H1 (cell line): ENCODE measurements at regions not wholly inside any gene's neighbourhood (a gene's known extent, or its start where the extent isn't known, plus 50 kb on each side); places are given as distances from the start of the nearest gene placed in this dataset.
A peak's percentile ranks its signal among the peaks of the same experiment; 100 is the strongest.

Source experiments
- CTCF ChIA-PET: fragments of 300-600 bp; sonication (Branson Sonifier 250); formaldehyde crosslinking; loops from one replicate; lab custom pipeline; 2021; ENCODE audit not compliant: partially characterized antibody; lab: Charles Lee
- POLR2A ChIA-PET: fragments of 300-600 bp; sonication (Branson Sonifier 250); formaldehyde crosslinking; loops from one replicate; lab custom pipeline; 2021; ENCODE audit warnings: inconsistent platforms; ENCODE audit not compliant: partially characterized antibody; lab: Charles Lee
- DNase-seq, 2 experiments: peaks; one replicate each; pipeline versions ENCODE4 v3.0.0 to v3.0.0-alpha.2; 2010 to 2022; ENCODE audit warnings: low spot score in 2 of 2, low read depth in 1 of 2, mixed read lengths in 1 of 2
- FAIRE-seq: peaks from 2 replicates; lab custom pipeline; 2011; peaks lifted over from hg19 to GRCh38; lab: Jason Lieb, UNC
- H2AFZ ChIP-seq: 2 replicates; pipeline ENCODE4 v1.8.1; 2012; ENCODE audit warnings: low read length, inconsistent platforms
- H2AK5ac ChIP-seq: 2 replicates; pipeline ENCODE4 v1.6.1; 2013; ENCODE audit warnings: low read depth, low read length
- H2BK120ac ChIP-seq: replicated peaks from 2 replicates; pipeline ENCODE3; 2013; ENCODE audit warnings: low read depth, low read length, inconsistent platforms
- H2BK12ac ChIP-seq: 2 replicates; pipeline ENCODE4 v1.6.1; 2013; ENCODE audit warnings: low read depth, low read length
- H2BK15ac ChIP-seq: 2 replicates; pipeline ENCODE4 v1.6.1; 2013; ENCODE audit warnings: low read length
- H2BK20ac ChIP-seq: 2 replicates; pipeline ENCODE4 v1.6.1; 2013; ENCODE audit warnings: low read length
- H2BK5ac ChIP-seq: 2 replicates; pipeline ENCODE4 v1.6.1; 2013; ENCODE audit warnings: low read depth, low read length
- H3K14ac ChIP-seq: 2 replicates; pipeline ENCODE4 v1.6.1; 2013; ENCODE audit warnings: inconsistent platforms; ENCODE audit not compliant: insufficient read length
- H3K18ac ChIP-seq: 2 replicates; pipeline ENCODE4 v1.6.1; 2013; ENCODE audit warnings: low read length; ENCODE audit errors: extremely low read depth
- H3K23ac ChIP-seq: 2 replicates; pipeline ENCODE4 v1.6.1; 2013; ENCODE audit warnings: inconsistent platforms; ENCODE audit not compliant: insufficient read length
- H3K23me2 ChIP-seq: 2 replicates; pipeline ENCODE4 v1.6.1; 2013; ENCODE audit warnings: low read depth, low read length
- H3K27ac ChIP-seq: 2 replicates; pipeline ENCODE4 v1.6.1; 2011; ENCODE audit warnings: low read depth, low read length, inconsistent platforms
- H3K27me3 ChIP-seq, 4 experiments: replicated peaks in 1 of 4; 1 replicate in 1 of 4; 2 replicates in 3 of 4; pipeline versions ENCODE4 v1.6.1 to v1.8.1; 2011 to 2013; ENCODE audit warnings: low read length in 3 of 4, mild to moderate bottlenecking in 3 of 4, inconsistent platforms in 2 of 4, mixed read lengths in 2 of 4, moderate library complexity in 1 of 4; ENCODE audit not compliant: control insufficient read depth in 3 of 4, insufficient read depth in 3 of 4; ENCODE audit errors: extremely low read depth in 1 of 4
- H3K36me3 ChIP-seq, 4 experiments: 2 replicates each; pipeline versions ENCODE4 v1.6.1 to v1.8.1; 2011 to 2013; ENCODE audit warnings: mild to moderate bottlenecking in 4 of 4, low read length in 3 of 4, moderate library complexity in 2 of 4, control low read depth in 1 of 4, inconsistent platforms in 1 of 4; ENCODE audit not compliant: insufficient read depth in 4 of 4, control insufficient read depth in 2 of 4
- H3K4ac ChIP-seq: replicated peaks from 2 replicates; pipeline ENCODE3; 2013; ENCODE audit warnings: low read length, low read depth, mixed read lengths, inconsistent platforms; ENCODE audit not compliant: insufficient read length
- H3K4me1 ChIP-seq, 4 experiments: replicated peaks in 1 of 4; 1 replicate in 1 of 4; 2 replicates in 3 of 4; pipeline versions ENCODE4 v1.6.1 to v1.8.1; 2011 to 2013; ENCODE audit warnings: low read length in 3 of 4, inconsistent platforms in 2 of 4, mixed read lengths in 1 of 4; ENCODE audit not compliant: insufficient read depth in 4 of 4, control insufficient read depth in 3 of 4
- H3K4me2 ChIP-seq, 2 experiments: 2 replicates each; pipeline versions ENCODE4 v1.6.1 to v1.8.1; 2011 to 2013; ENCODE audit warnings: low read depth in 2 of 2, low read length in 2 of 2, control low read depth in 1 of 2, inconsistent platforms in 1 of 2, mild to moderate bottlenecking in 1 of 2; ENCODE audit not compliant: insufficient read depth in 1 of 2
- H3K4me3 ChIP-seq, 4 experiments: fragments of 200-600, 300-600 bp in 1 of 4; sonication (generic), shearing (Covaris generic), sonication (Bioruptor Twin) in 1 of 4; 2 replicates each; pipeline versions ENCODE4 v1.5.1 to v1.8.1; 2011 to 2016; ENCODE audit warnings: low read length in 4 of 4, low read depth in 3 of 4, control low read depth in 2 of 4, inconsistent platforms in 2 of 4, mild to moderate bottlenecking in 2 of 4, mixed read lengths in 1 of 4, moderate library complexity in 1 of 4; ENCODE audit not compliant: insufficient read depth in 2 of 4; ENCODE audit errors: extremely low read depth in 1 of 4
- H3K56ac ChIP-seq: replicated peaks from 2 replicates; pipeline ENCODE3; 2013; ENCODE audit warnings: low read depth, mild to moderate bottlenecking, mixed read lengths, low read length, inconsistent platforms; ENCODE audit not compliant: insufficient read length
- H3K79me1 ChIP-seq: 2 replicates; pipeline ENCODE4 v1.6.1; 2013; ENCODE audit warnings: low read depth, low read length, control low read depth
- H3K79me2 ChIP-seq, 2 experiments: 2 replicates each; pipeline versions ENCODE4 v1.6.1 to v1.8.1; 2012 to 2013; ENCODE audit warnings: low read length in 2 of 2, mild to moderate bottlenecking in 2 of 2, inconsistent platforms in 1 of 2; ENCODE audit not compliant: insufficient read depth in 2 of 2, control insufficient read depth in 1 of 2
- H3K9ac ChIP-seq, 4 experiments: replicated peaks in 1 of 4; 1 replicate in 1 of 4; 2 replicates in 3 of 4; pipeline versions ENCODE4 v1.6.1 to v1.8.1; 2011 to 2013; ENCODE audit warnings: low read depth in 3 of 4, low read length in 3 of 4, control low read depth in 2 of 4, mild to moderate bottlenecking in 2 of 4, moderate library complexity in 2 of 4, inconsistent platforms in 1 of 4; ENCODE audit errors: extremely low read depth in 1 of 4
- H3K9me3 ChIP-seq, 2 experiments: 2 replicates each; pipeline versions ENCODE4 v1.6.1 to v1.8.1; 2012 to 2013; ENCODE audit warnings: mild to moderate bottlenecking in 2 of 2, moderate library complexity in 2 of 2, control low read depth in 1 of 2, inconsistent platforms in 1 of 2, low read depth in 1 of 2, low read length in 1 of 2, mixed read lengths in 1 of 2; ENCODE audit not compliant: insufficient read depth in 2 of 2
- H4K20me1 ChIP-seq, 2 experiments: replicated peaks in 1 of 2; 2 replicates each; pipeline versions ENCODE3 to v1.8.1; 2011 to 2013; ENCODE audit warnings: inconsistent platforms in 2 of 2, low read length in 2 of 2, mild to moderate bottlenecking in 1 of 2; ENCODE audit not compliant: insufficient read depth in 2 of 2, control insufficient read depth in 1 of 2
- H4K5ac ChIP-seq: 2 replicates; pipeline ENCODE4 v1.6.1; 2013; ENCODE audit warnings: low read length, low read depth, mixed read lengths, inconsistent platforms; ENCODE audit not compliant: insufficient read length
- H4K8ac ChIP-seq: 2 replicates; pipeline ENCODE4 v1.8.0; 2013; ENCODE audit warnings: mild to moderate bottlenecking, moderate library complexity, low read length, inconsistent platforms; ENCODE audit not compliant: insufficient read depth; ENCODE audit errors: extremely low read depth
- H4K91ac ChIP-seq: replicated peaks from 2 replicates; pipeline ENCODE3; 2013; ENCODE audit warnings: low read length, mixed read lengths, inconsistent platforms; ENCODE audit not compliant: insufficient read length
- ATF3 ChIP-seq: IDR thresholded peaks from 2 replicates; pipeline ENCODE4 v1.6.1; 2011; ENCODE audit warnings: low read depth, mild to moderate bottlenecking, low read length; ENCODE audit not compliant: insufficient read depth
- E2F6 ChIP-seq: IDR thresholded peaks from 2 replicates; pipeline ENCODE4 v1.6.1; 2012; ENCODE audit warnings: inconsistent platforms
- GABPA ChIP-seq: IDR thresholded peaks from 2 replicates; pipeline ENCODE4 v1.6.1; 2011; ENCODE audit warnings: mild to moderate bottlenecking, low read length, moderate library complexity, borderline replicate concordance; ENCODE audit not compliant: insufficient read depth
- HDAC6 ChIP-seq: IDR thresholded peaks from one replicate; pipeline ENCODE4 v1.7.1; 2012; ENCODE audit warnings: low read depth, mild to moderate bottlenecking, inconsistent platforms, low read length, moderate library complexity
- POLR2A ChIP-seq, 2 experiments: IDR thresholded peaks; 1 replicate in 1 of 2; 2 replicates in 1 of 2; pipeline ENCODE4 v1.6.1; 2011; ENCODE audit warnings: low read depth in 2 of 2, low read length in 2 of 2, mild to moderate bottlenecking in 2 of 2; ENCODE audit errors: control extremely low read depth in 1 of 2
- SIRT6 ChIP-seq: IDR thresholded peaks from one replicate; pipeline ENCODE4 v1.7.1; 2012; ENCODE audit warnings: low read length, inconsistent platforms
- SIX5 ChIP-seq: IDR thresholded peaks from 2 replicates; pipeline ENCODE4 v1.6.1; 2011; ENCODE audit warnings: mild to moderate bottlenecking, low read depth, low read length
- TBP ChIP-seq: IDR thresholded peaks from 2 replicates; pipeline ENCODE4 v1.6.1; 2011; ENCODE audit warnings: low read depth, low read length, improper control_type of control experiment
- WGBS, 2 experiments: shearing (Covaris generic) in 1 of 2; methylation state at CpG; one replicate each; pipeline versions ENCODE4 v1.1.6 to v1.1.7; 2013 to 2015; ENCODE audit warnings: low lambda C conversion rate in 2 of 2, mixed read lengths in 2 of 2, inconsistent platforms in 1 of 2, low coverage in 1 of 2, missing lambda C conversion rate in 1 of 2; ENCODE audit not compliant: insufficient replicate concordance in 2 of 2, insufficient coverage in 1 of 2, insufficient read length in 1 of 2; ENCODE audit errors: extremely low coverage in 1 of 2, missing lambda C conversion rate in 1 of 2; 5-methylcytosine and 5-hydroxymethylcytosine counted together
- TF ChIP-seq, protein P1 (sequence below): IDR thresholded peaks from 2 replicates; pipeline ENCODE4 v1.6.1; 2012; ENCODE audit warnings: low read length, inconsistent platforms

DNA sequence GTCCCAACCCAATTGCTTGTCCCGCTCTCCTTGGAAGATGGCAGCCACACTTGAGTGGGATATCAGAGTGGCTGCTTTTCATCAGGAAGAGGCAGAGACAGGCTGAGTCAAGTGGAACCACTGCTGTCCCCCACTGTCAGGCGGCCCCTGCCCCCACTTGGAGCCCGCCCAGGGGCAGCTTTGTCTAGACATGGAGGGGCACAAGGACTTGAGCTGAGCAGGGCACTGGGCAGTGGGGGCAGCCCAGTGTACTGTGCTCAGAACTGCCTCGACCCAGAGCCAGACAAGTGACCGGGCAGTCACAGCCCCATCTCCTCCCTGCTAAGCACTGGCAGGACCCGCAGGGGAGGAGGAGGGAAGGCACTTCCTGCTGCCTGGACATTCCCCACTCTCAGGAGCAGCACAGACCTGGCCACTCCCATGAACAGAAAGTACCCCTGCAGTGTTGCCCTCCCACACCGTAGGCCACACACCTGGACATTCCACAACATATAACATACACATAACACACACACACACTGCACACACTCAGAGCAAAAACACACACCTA is 91.0 kb downstream of the MRPL36 start:
- H3K23me2 ChIP-seq, result 0 out of 2 replicates have a peak, but pooled peaks cover 2% of the 10 kb centered on the region
- 73% methylated on average over 7 of the region's 7 CpGs; no CpG with 5 or more reads in 1 of the 2 experiments for WGBS, 2 experiments
- peaks cover 0 to 12% (median 10%) of the 10 kb centered on the region in 4 experiments; a peak in 6 of 7 replicates for H3K4me1 ChIP-seq
- H3K27me3 ChIP-seq, result peaks cover 0 to 12% (median 6%) of the 10 kb centered on the region in 4 experiments; a peak in 4 of 7 replicates
- H2AFZ ChIP-seq, result no peak overlapping the region
- H2BK5ac ChIP-seq, result peak overlapping the region; percentile 67; the same call in 1 of the 2 replicates
- no peak overlapping the region for H3K27ac ChIP-seq
- H3K9ac ChIP-seq, result no peak overlapping the region; a peak in 1 of 7 replicates
- no peaks in the 10 kb centered on the region for H3K9me3 ChIP-seq
- H3K4me2 ChIP-seq, result peak overlapping the region; percentile 64 to 91; a peak in 3 of 4 replicates
- peak overlapping the region; percentile 85 for H4K91ac ChIP-seq
- peak overlapping the region; percentile 13 for H2BK120ac ChIP-seq
- peak in 1 of 2 experiments; percentile 44 for DNase-seq
- no peaks in the 10 kb centered on the region for H3K36me3 ChIP-seq
- H3K23ac ChIP-seq, result no peak overlapping the region
- 0 out of 2 replicates have a peak overlapping the region, but pooled peaks have one; percentile 91 for H3K18ac ChIP-seq
- peak overlapping the region; percentile 23 for H2BK15ac ChIP-seq
- H3K4me3 ChIP-seq, result peak overlapping the region in 1 of 4 experiments; percentile 47; a peak in 1 of 8 replicates
- no peak overlapping the region for H3K56ac ChIP-seq
- ChIA-PET CTCF (interaction anchor here (0.7 to 1.8 kb wide), 6 partner anchors 21 to 393 kb away, joined by 3 to 6 read pairs (median 4); no protein-coding TSS in a partner anchor), POLR2A (interaction anchor here (1.3 kb wide), 2 partner anchors 13 to 90 kb away, joined by 3 read pairs; no protein-coding TSS in a partner anchor)
- no peak for TF ChIP-seq ATF3
- no peak for TF ChIP-seq HDAC6
- TF ChIP-seq, protein P1, sequence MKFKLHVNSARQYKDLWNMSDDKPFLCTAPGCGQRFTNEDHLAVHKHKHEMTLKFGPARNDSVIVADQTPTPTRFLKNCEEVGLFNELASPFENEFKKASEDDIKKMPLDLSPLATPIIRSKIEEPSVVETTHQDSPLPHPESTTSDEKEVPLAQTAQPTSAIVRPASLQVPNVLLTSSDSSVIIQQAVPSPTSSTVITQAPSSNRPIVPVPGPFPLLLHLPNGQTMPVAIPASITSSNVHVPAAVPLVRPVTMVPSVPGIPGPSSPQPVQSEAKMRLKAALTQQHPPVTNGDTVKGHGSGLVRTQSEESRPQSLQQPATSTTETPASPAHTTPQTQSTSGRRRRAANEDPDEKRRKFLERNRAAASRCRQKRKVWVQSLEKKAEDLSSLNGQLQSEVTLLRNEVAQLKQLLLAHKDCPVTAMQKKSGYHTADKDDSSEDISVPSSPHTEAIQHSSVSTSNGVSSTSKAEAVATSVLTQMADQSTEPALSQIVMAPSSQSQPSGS, result no peak
- no peak for TF ChIP-seq GABPA
- no peak for TF ChIP-seq TBP
- TF ChIP-seq POLR2A (IDR thresholded peaks at IDR 0.05; ENCODE audit: control extremely low read depth in 1 of 2, low read depth in 2 of 2, low read length in 2 of 2), result no peak
- TF ChIP-seq E2F6, result no peak
- TF ChIP-seq SIRT6, result no peak
- TF ChIP-seq SIX5, result no peak
- H4K20me1 ChIP-seq, result peaks cover 0 to 3% of the 10 kb centered on the region in 2 experiments
- H3K4ac ChIP-seq, result peak overlapping the region; percentile 99
- H3K14ac ChIP-seq, result no peak overlapping the region
- FAIRE-seq, result no peak
- no peaks in the 10 kb centered on the region for H3K79me2 ChIP-seq
- H2AK5ac ChIP-seq, result peak overlapping the region; percentile 87; the same call in 1 of the 2 replicates
- peak overlapping the region; percentile 76; the same call in 1 of the 2 replicates for H2BK20ac ChIP-seq
- H4K5ac ChIP-seq, result no peak overlapping the region
- H3K79me1 ChIP-seq, result no peaks in the 10 kb centered on the region
- H2BK12ac ChIP-seq, result peak overlapping the region; percentile 93; the same call in 1 of the 2 replicates
- H4K8ac ChIP-seq, result no peak overlapping the region
